ENCODE measurements at regions not wholly inside any gene's neighbourhood (a gene's known extent, or its start where the extent isn't known, plus 50 kb on each side); places are given as distances from the start of the nearest gene placed in this dataset.

DNA sequence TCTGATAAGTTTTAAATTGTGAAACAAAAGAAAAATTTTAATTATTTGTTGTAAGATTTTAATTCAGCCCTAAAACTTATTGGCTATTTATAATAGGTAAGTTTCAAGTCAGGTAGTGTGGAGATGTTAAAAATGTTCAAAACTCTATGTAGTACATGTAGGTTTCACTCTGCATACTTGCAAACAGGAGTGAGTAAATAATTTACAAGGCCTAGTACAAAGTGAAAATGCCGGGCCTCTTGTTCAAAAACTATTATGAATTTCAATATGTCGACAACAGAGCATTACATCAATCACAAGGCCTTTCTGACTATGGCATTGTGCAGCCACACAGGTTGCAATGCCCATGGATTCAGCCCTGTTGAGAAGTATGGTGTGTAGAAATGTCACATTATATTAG is 80.9 kb upstream of the GRIK2 start:
- Histone ChIP-seq H3K79me2 (ENCODE audit: insufficient read depth, low read length) (no peaks in the 10 kb centered on the region), H3K9ac (ENCODE audit: insufficient read depth, low read depth, low read length) (no peak overlapping the region), H3K36me3 (replicated peaks in 1 of 2; ENCODE audit: control insufficient read depth in 1 of 2, insufficient read depth in 2 of 2, low read length in 2 of 2) (no peaks in the 10 kb centered on the region), H3K4me3 (replicated peaks in 1 of 3; ENCODE audit: insufficient read depth in 1 of 3, low read depth in 2 of 3, low read length in 3 of 3) (no peak overlapping the region), H3K27ac (ENCODE audit: extremely low read length, insufficient read depth, low read length) (no peak overlapping the region), H4K20me1 (ENCODE audit: insufficient read depth, low read length) (no peaks in the 10 kb centered on the region), H3K4me2 (ENCODE audit: low read depth, low read length) (no peak overlapping the region), H3K4me1 (ENCODE audit: insufficient read depth, low read length) (no peaks in the 10 kb centered on the region), H3K27me3 (ENCODE audit: control insufficient read depth in 1 of 2, insufficient read depth in 2 of 2, low read length in 2 of 2) (no peaks in the 10 kb centered on the region), H2AFZ (ENCODE audit: low read length) (no peak overlapping the region), H3K9me3 (ENCODE audit: low read length) (no peaks in the 10 kb centered on the region)
- ChIA-PET POLR2A (no interaction called here), CTCF (ENCODE audit: low intra/inter-chr PET ratio, low total read pairs) (no interaction called here)
- BruUV-seq (replicated peaks), result no TSS peak
- TF ChIP-seq ZNF556 (CRISPR knock-in tag; IDR thresholded peaks at IDR 0.05; ENCODE audit: borderline replicate concordance) (no peak), FOXO1 (CRISPR knock-in tag; IDR thresholded peaks at IDR 0.05) (no peak), ZSCAN30 (CRISPR knock-in tag; IDR thresholded peaks at IDR 0.05) (no peak), MZF1 (CRISPR knock-in tag; IDR thresholded peaks at IDR 0.05; ENCODE audit: borderline replicate concordance) (no peak), FOSL1 (CRISPR knock-in tag; IDR thresholded peaks at IDR 0.05; ENCODE audit: borderline replicate concordance) (no peak), ZNF782 (CRISPR knock-in tag; IDR thresholded peaks at IDR 0.05; ENCODE audit: borderline replicate concordance) (no peak), KDM5A (IDR thresholded peaks at IDR 0.05; ENCODE audit: borderline replicate concordance, low read length) (no peak), ZNF382 (CRISPR knock-in tag; IDR thresholded peaks at IDR 0.05; ENCODE audit: borderline replicate concordance) (no peak)
- TF ChIP-seq, protein P1, sequence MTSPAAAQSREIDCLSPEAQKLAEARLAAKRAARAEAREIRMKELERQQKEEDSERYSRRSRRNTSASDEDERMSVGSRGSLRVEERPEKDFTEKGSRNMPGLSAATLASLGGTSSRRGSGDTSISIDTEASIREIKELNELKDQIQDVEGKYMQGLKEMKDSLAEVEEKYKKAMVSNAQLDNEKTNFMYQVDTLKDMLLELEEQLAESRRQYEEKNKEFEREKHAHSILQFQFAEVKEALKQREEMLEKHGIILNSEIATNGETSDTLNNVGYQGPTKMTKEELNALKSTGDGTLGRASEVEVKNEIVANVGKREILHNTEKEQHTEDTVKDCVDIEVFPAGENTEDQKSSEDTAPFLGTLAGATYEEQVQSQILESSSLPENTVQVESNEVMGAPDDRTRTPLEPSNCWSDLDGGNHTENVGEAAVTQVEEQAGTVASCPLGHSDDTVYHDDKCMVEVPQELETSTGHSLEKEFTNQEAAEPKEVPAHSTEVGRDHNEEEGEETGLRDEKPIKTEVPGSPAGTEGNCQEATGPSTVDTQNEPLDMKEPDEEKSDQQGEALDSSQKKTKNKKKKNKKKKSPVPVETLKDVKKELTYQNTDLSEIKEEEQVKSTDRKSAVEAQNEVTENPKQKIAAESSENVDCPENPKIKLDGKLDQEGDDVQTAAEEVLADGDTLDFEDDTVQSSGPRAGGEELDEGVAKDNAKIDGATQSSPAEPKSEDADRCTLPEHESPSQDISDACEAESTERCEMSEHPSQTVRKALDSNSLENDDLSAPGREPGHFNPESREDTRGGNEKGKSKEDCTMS (CRISPR knock-in tag; conservative IDR thresholded peaks at IDR 0.05), result no peak
- intact Hi-C loops (cut with micrococcal nuclease; ENCODE audit: unreplicated experiment) (no loop called here), in situ Hi-C loops (cut with HindIII; ENCODE audit: extremely low pct_ligation_motif_present, low pct_unique_long_range_greater_than_20kb) (no loop called here)
- ATAC-seq, result no peak
- no peak for DNase-seq (ENCODE audit: low spot score)
- 3% methylated on average over 2 of the region's 2 CpGs for WGBS (ENCODE audit: low lambda C conversion rate)
- no peak for FAIRE-seq
